GM21737 (cell line): ENCODE measurements at regions not wholly inside any gene's neighbourhood (a gene's known extent, or its start where the extent isn't known, plus 50 kb on each side); places are given as distances from the start of the nearest gene placed in this dataset.
"Not testable (repeated sequence)": the region's sequence is repeated elsewhere in the genome, so short reads cannot be mapped to it uniquely, and the experiment has no call there.

Experiments
- ATAC-seq: cut with Tn5 transposase; IDR thresholded peaks from one replicate; pipeline ENCODE4 v1.9.1; 2021; ENCODE audit warnings: mild to moderate bottlenecking, moderate library complexity; ENCODE audit not compliant: unreplicated experiment

GRCh38 chr5:92548346-92548745, 1032.7 kb downstream of the NR2F1-AS1 start:
- ATAC-seq: no peak

GRCh38 chr5:92544596-92544995, 1036.4 kb downstream of the NR2F1-AS1 start:
- ATAC-seq: no peak

- ATAC-seq: no peak
Measured at GRCh38 chr5:92544036-92544435, 1037.0 kb downstream of the NR2F1-AS1 start.

GRCh38 chr5:92543201-92543600, 1037.8 kb downstream of the NR2F1-AS1 start:
- no peak for ATAC-seq

- not testable (repeated sequence) for ATAC-seq
Measured at GRCh38 chr5:92542017-92542416, 1039.0 kb downstream of the NR2F1-AS1 start.

- ATAC-seq: no peak
Measured at GRCh38 chr5:92527311-92528078, 1053.5 kb downstream of the NR2F1-AS1 start.

- ATAC-seq: no peak
Measured at GRCh38 chr5:92525131-92525530, 1055.9 kb downstream of the NR2F1-AS1 start.

- ATAC-seq: no peak
Measured at GRCh38 chr5:92519811-92520632, 1061.0 kb downstream of the NR2F1-AS1 start.

- ATAC-seq: peak; percentile 99
Measured at GRCh38 chr5:92518318-92518904, 1062.6 kb downstream of the NR2F1-AS1 start.

- ATAC-seq: no peak
Measured at GRCh38 chr5:92514896-92515295, 1066.1 kb downstream of the NR2F1-AS1 start.

GRCh38 chr5:92513067-92513466, 1068.0 kb downstream of the NR2F1-AS1 start:
- no peak for ATAC-seq

GRCh38 chr5:92508271-92508670, 1072.7 kb downstream of the NR2F1-AS1 start:
- ATAC-seq: no peak

- ATAC-seq: no peak
Measured at GRCh38 chr5:92505925-92506324, 1075.1 kb downstream of the NR2F1-AS1 start.

GRCh38 chr5:92505145-92505544, 1075.9 kb downstream of the NR2F1-AS1 start:
- no peak for ATAC-seq

- no peak for ATAC-seq
Measured at GRCh38 chr5:92504346-92504745, 1076.7 kb downstream of the NR2F1-AS1 start.

GRCh38 chr5:92500752-92501151, 1080.3 kb downstream of the NR2F1-AS1 start:
- no peak for ATAC-seq

GRCh38 chr5:92496545-92496944, 1084.5 kb downstream of the NR2F1-AS1 start:
- no peak for ATAC-seq

- ATAC-seq: no peak
Measured at GRCh38 chr5:92494508-92494907, 1086.5 kb downstream of the NR2F1-AS1 start.

- ATAC-seq: no peak
Measured at GRCh38 chr5:92492908-92493307, 1088.1 kb downstream of the NR2F1-AS1 start.

- ATAC-seq: no peak
Measured at GRCh38 chr5:92484484-92484883, 1096.5 kb downstream of the NR2F1-AS1 start.

GRCh38 chr5:92472981-92473566, 1090.0 kb upstream of the ARRDC3 start:
- no peak for ATAC-seq
